ENCODE measurements at regions not wholly inside any gene's neighbourhood (a gene's known extent, or its start where the extent isn't known, plus 50 kb on each side); places are given as distances from the start of the nearest gene placed in this dataset.
"Not testable (repeated sequence)": the region's sequence is repeated elsewhere in the genome, so short reads cannot be mapped to it uniquely, and the experiment has no call there.

DNA sequence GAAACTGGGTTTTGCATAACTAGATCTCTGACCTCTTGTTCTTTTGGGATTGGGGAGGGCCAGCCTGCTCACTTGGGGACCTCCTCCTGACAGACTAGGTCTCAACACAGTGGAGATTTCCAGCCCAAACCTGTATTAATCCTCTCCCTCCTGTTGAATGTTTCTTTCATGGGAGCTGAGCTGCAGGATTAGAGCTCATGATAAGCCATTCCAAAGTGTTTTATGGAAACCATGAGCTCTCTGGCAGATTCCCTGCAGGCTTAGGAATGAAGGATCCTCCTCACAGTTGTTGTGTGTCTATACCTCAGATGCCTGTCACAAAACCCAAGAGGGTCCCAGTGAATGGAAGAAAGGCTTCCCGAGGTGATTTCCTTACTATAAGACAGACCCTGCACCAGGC is 248.4 kb upstream of the B3GAT1 start:
- Histone ChIP-seq H3K9me3 (no peaks in the 10 kb centered on the region), H3K4me3 (replicated peaks in 1 of 3) (no peak overlapping the region), H3K4me1 (no peaks in the 10 kb centered on the region), H3K27me3 (no peaks in the 10 kb centered on the region), H3K27ac (no peak overlapping the region), H3K36me3 (no peaks in the 10 kb centered on the region)
- no peak for TF ChIP-seq POLR2A (IDR thresholded peaks at IDR 0.05)
- TF ChIP-seq, protein P1, sequence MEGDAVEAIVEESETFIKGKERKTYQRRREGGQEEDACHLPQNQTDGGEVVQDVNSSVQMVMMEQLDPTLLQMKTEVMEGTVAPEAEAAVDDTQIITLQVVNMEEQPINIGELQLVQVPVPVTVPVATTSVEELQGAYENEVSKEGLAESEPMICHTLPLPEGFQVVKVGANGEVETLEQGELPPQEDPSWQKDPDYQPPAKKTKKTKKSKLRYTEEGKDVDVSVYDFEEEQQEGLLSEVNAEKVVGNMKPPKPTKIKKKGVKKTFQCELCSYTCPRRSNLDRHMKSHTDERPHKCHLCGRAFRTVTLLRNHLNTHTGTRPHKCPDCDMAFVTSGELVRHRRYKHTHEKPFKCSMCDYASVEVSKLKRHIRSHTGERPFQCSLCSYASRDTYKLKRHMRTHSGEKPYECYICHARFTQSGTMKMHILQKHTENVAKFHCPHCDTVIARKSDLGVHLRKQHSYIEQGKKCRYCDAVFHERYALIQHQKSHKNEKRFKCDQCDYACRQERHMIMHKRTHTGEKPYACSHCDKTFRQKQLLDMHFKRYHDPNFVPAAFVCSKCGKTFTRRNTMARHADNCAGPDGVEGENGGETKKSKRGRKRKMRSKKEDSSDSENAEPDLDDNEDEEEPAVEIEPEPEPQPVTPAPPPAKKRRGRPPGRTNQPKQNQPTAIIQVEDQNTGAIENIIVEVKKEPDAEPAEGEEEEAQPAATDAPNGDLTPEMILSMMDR (IDR thresholded peaks at IDR 0.05): no peak
- DNase-seq: no peak
- 92 to 100% methylated on average over 1 of the region's 1 CpG for WGBS, 2 donors
- intact Hi-C loops (cut with DNase I): no loop called here

DNA sequence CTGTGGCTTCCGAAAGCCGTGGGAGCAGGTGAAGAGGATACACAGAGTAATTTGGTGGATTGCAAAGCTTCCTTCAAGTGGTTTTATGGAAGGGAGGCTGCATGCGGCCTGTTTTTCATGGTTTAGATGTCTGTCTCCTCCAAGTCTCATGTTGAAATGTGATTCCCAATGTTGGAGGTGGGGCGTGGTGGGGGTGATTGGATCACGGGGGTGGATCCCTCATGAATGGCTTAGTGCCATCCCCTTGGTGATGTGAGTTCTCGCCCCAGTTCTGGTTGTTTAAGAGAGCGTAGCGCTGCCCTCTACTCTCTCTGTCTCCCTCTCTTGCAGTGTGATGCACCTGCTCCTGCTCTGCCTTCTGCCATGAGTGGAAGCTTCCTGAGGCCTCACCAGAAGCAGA is 247.8 kb upstream of the B3GAT1 start:
- 82 to 83% methylated on average over 8 of the region's 8 CpGs for WGBS, 2 donors
- TF ChIP-seq, protein P1 (IDR thresholded peaks at IDR 0.05): no peak
- no peak for TF ChIP-seq POLR2A (IDR thresholded peaks at IDR 0.05)
- Histone ChIP-seq H3K27me3 (no peaks in the 10 kb centered on the region), H3K27ac (no peak overlapping the region), H3K36me3 (no peaks in the 10 kb centered on the region), H3K4me3 (replicated peaks in 1 of 3) (no peak overlapping the region), H3K4me1 (no peaks in the 10 kb centered on the region), H3K9me3 (no peaks in the 10 kb centered on the region)
- no peak for DNase-seq
- intact Hi-C loops (cut with DNase I): no loop called here

DNA sequence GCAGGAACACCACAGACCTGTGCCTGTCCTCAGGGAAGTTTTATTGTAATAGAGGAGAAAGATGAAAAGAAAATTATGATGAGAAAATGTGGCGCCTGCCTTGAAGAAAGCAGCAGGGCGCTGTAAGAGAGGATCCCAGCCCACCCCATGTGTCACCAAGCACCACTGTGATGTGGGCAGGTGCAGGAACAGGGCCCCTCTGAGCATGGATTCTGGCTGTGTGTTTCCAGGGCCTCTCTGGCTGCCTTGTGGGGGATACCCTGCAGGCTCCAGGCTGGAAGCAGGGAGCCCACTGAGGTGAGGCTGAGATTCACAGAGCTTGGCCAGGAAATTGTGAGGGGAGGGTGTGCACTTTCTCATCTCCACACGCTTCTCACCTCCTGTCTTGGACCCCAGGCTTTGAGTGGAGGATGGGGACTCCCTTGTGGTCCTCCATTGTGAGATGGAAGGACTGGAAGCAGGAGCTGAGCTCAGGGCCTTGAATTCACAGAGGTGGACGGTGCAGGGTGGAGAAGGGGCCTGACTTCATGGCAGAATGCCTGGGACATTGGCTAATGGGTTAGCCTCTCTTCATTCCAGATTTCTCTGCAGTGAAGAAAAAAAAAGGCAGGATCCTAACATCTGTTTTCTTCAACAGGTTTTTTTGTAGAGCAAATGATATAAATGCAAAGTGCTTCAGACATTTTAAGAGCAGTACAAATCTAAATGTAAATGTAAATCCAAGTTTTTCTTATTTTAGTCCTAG is 246.6 kb upstream of the B3GAT1 start:
- no peaks in the 10 kb centered on the region for H3K27me3 ChIP-seq

DNA sequence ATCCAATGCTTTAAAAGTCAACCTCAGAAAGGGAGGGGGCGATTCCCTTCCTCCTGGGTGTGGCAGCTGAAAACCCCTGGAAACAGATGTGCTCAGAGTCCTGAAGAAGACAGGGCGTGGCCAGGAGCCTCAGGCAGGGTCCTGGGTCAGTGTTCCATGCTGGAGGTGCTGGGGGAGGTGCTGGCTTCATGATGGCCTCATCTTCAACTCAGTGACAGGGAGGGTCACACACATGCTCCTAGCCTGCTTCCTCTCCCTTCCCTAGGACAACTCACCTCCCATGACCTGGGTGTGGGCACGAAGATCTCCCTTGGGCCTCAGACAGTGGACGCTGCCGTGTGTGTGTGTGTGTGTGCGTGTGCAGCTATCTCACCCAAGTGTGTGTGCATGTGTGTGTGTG is 245.6 kb upstream of the B3GAT1 start:
- Histone ChIP-seq H3K4me1 (no peaks in the 10 kb centered on the region), H3K27me3 (no peaks in the 10 kb centered on the region), H3K9me3 (no peaks in the 10 kb centered on the region), H3K27ac (no peak overlapping the region), H3K36me3 (no peaks in the 10 kb centered on the region), H3K4me3 (replicated peaks in 1 of 3) (no peak overlapping the region)
- no peak for DNase-seq
- intact Hi-C loops (cut with DNase I): no loop called here
- TF ChIP-seq, protein P1 (IDR thresholded peaks at IDR 0.05): no peak
- TF ChIP-seq POLR2A (IDR thresholded peaks at IDR 0.05): no peak
- 81 to 90% methylated on average over 6 of the region's 6 CpGs for WGBS, 2 donors

More for the DNA sequence above, 246.6 kb upstream of the B3GAT1 start:
- 67 to 82% methylated on average over 4 of the region's 4 CpGs for WGBS, 2 donors
- no peak overlapping the region for H3K4me3 ChIP-seq (replicated peaks in 1 of 3)
- H3K4me1 ChIP-seq: no peaks in the 10 kb centered on the region
- no peaks in the 10 kb centered on the region for H3K36me3 ChIP-seq
- no peak overlapping the region for H3K27ac ChIP-seq
- H3K9me3 ChIP-seq: no peaks in the 10 kb centered on the region
- intact Hi-C loops (cut with DNase I): no loop called here
- DNase-seq: no peak
- no peak for TF ChIP-seq POLR2A (IDR thresholded peaks at IDR 0.05)
- TF ChIP-seq, protein P1 (IDR thresholded peaks at IDR 0.05): no peak

DNA sequence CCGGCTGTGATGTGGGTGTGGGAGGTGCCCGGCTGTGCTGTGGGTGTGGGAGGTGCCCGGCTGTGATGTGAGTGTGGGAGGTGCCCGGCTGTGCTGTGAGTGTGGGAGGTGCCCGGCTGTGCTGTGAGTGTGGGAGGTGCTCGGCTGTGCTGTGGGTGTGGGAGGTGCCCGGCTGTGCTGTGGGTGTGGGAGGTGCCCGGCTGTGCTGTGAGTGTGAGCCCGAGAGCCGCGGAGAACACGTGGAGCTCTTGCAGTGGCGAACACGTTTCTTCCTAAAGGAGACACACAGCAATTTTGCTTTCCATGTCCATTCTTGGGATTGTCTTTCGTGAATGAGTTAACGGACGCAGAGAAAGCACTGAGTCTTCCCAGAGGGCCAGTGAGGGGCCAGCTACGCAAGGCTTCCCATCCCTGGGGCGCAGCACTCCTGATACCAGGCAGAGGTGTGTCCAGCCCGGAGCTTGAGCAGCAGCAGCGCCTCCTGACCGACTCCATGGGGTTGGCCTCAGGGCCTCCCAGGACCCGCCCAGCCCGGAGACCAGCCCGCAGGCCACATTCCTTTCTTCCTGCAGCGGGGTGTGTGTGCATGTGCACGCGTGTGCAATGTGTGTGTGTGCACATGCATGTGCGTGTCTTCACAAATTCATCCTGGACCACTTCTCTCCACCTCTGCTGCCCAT is 245.0 kb upstream of the B3GAT1 start:
- Histone ChIP-seq H3K9me3 (no peaks in the 10 kb centered on the region), H3K4me3 (replicated peaks in 1 of 3) (no peak overlapping the region), H3K27ac (no peak overlapping the region), H3K4me1 (no peaks in the 10 kb centered on the region), H3K36me3 (no peaks in the 10 kb centered on the region), H3K27me3 (no peaks in the 10 kb centered on the region)
- DNase-seq: no peak
- 84 to 88% methylated on average over 19 to 23 of the region's 29 CpGs for WGBS, 2 donors
- intact Hi-C loops (cut with DNase I): no loop called here
- no peak for TF ChIP-seq POLR2A (IDR thresholded peaks at IDR 0.05)
- TF ChIP-seq, protein P1 (IDR thresholded peaks at IDR 0.05): no peak

DNA sequence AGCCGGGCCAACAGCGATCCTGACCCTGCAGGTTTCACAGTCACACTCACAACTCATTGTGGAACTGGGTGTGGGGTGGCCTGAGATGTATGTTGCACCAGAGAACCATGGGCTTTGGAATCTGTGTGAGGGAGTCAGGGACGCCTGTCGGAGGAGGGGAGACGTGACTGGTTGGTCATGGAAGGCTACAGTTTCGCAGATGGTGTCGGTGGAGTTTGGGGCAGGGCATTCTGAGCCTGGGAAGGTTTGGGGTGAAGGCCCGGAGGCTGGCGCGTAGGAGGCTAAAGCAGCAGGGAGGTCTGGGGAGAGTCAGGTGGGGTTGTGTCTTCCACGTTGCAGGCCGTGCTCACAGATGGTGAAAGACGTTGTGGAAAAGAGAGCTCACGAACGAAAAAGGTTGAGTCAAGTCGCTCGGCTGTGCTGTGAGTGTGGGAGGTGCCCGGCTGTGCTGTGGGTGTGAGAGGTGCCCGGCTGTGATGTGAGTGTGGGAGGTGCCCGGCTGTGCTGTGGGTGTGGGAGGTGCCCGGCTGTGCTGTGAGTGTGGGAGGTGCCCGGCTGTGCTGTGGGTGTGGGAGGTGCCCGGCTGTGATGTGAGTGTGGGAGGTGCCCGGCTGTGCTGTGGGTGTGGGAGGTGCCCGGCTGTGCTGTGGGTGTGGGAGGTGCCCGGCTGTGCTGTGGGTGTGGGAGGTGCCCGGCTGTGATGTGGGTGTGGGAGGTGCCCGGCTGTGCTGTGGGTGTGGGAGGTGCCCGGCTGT is 244.2 kb upstream of the B3GAT1 start:
- H3K27ac ChIP-seq; intact Hi-C loops (cut with DNase I); H3K4me3 ChIP-seq (replicated peaks in 1 of 3); H3K36me3 ChIP-seq; DNase-seq; H3K4me1 ChIP-seq; H3K9me3 ChIP-seq; H3K27me3 ChIP-seq: not testable (repeated sequence)
- 89 to 91% methylated on average over 21 to 25 of the region's 29 CpGs for WGBS, 2 donors

All from thyroid gland (tissue), 4 donors.